ENCODE measurements at regions not wholly inside any gene's neighbourhood (a gene's known extent, or its start where the extent isn't known, plus 50 kb on each side); places are given as distances from the start of the nearest gene placed in this dataset.

- DNase-seq, result no peak
These were observed 341.8 kb downstream of the LMX1A start for GRCh38 chr1:165014753-165015152.

GRCh38 chr1:165011991-165012531 is 344.5 kb downstream of the LMX1A start:
- DNase-seq, result no peak

GRCh38 chr1:165011186-165011585 is 345.3 kb downstream of the LMX1A start:
- DNase-seq, result no peak

- no peak for DNase-seq
These were observed 346.0 kb downstream of the LMX1A start for GRCh38 chr1:165010418-165011070.

GRCh38 chr1:165006831-165007230 is 349.7 kb downstream of the LMX1A start:
- DNase-seq, result no peak

- DNase-seq, result no peak
These were observed 357.4 kb downstream of the LMX1A start for GRCh38 chr1:164999146-164999545.

GRCh38 chr1:164991763-164992314 is 364.7 kb downstream of the LMX1A start:
- no peak for DNase-seq

- DNase-seq, result no peak
These were observed 373.4 kb downstream of the LMX1A start for GRCh38 chr1:164983023-164983650.

GRCh38 chr1:164982545-164982944 is 374.0 kb downstream of the LMX1A start:
- no peak for DNase-seq

GRCh38 chr1:164977561-164977960 is 379.0 kb downstream of the LMX1A start:
- DNase-seq, result no peak

GRCh38 chr1:164971921-164972415 is 384.5 kb downstream of the LMX1A start:
- no peak for DNase-seq

- no peak for DNase-seq
These were observed 385.1 kb downstream of the LMX1A start for GRCh38 chr1:164971391-164971790.

GRCh38 chr1:164969253-164969652 is 387.3 kb downstream of the LMX1A start:
- DNase-seq, result no peak

- no peak for DNase-seq
These were observed 389.2 kb downstream of the LMX1A start for GRCh38 chr1:164967300-164967699.

- no peak for DNase-seq
These were observed 394.8 kb downstream of the LMX1A start for GRCh38 chr1:164961715-164962114.

- no peak for DNase-seq
These were observed 397.3 kb downstream of the LMX1A start for GRCh38 chr1:164958982-164959768.

GRCh38 chr1:164953815-164954214 is 394.8 kb downstream of the PBX1 start:
- DNase-seq, result no peak

- DNase-seq, result no peak
These were observed 394.1 kb downstream of the PBX1 start for GRCh38 chr1:164953098-164953497.

- no peak for DNase-seq
These were observed 392.5 kb downstream of the PBX1 start for GRCh38 chr1:164951508-164951907.

GRCh38 chr1:164950541-164950986 is 391.6 kb downstream of the PBX1 start:
- DNase-seq, result no peak

- DNase-seq, result no peak
These were observed 390.9 kb downstream of the PBX1 start for GRCh38 chr1:164949771-164950471.

GRCh38 chr1:164948101-164948500 is 389.1 kb downstream of the PBX1 start:
- no peak for DNase-seq

GRCh38 chr1:164937291-164937690 is 378.3 kb downstream of the PBX1 start:
- DNase-seq, result no peak
